Small intestine (tissue), 7 donors: ENCODE measurements at regions not wholly inside any gene's neighbourhood (a gene's known extent, or its start where the extent isn't known, plus 50 kb on each side); places are given as distances from the start of the nearest gene placed in this dataset.
A peak's percentile ranks its signal among the peaks of the same experiment; 100 is the strongest.
"Not testable (repeated sequence)": the region's sequence is repeated elsewhere in the genome, so short reads cannot be mapped to it uniquely, and the experiment has no call there.

Experiments
- DNase-seq, 2 donors: peaks; one replicate each; pipeline versions ENCODE4 v3.0.0 to v3.0.0-alpha.2; 2013
- FAIRE-seq: peaks from 2 replicates; lab custom pipeline; 2012; peaks lifted over from hg19 to GRCh38; lab: Jason Lieb, UNC
- H3K27ac ChIP-seq, 3 donors: one replicate each; pipeline ENCODE4 v1.5.1; 2013; ENCODE audit warnings: low read length in 2 of 3, mild to moderate bottlenecking in 2 of 3, control low read depth in 1 of 3, inconsistent platforms in 1 of 3, low read depth in 1 of 3, moderate library complexity in 1 of 3
- H3K27me3 ChIP-seq, 3 donors: one replicate each; pipeline ENCODE4 v1.6.1; 2013; ENCODE audit warnings: low read length in 3 of 3, inconsistent platforms in 1 of 3; ENCODE audit not compliant: control insufficient read depth in 3 of 3, insufficient read depth in 3 of 3
- H3K36me3 ChIP-seq, 3 donors: one replicate each; pipeline ENCODE4 v1.6.1; 2013; ENCODE audit warnings: low read length in 3 of 3, inconsistent platforms in 1 of 3, low read depth in 1 of 3, mild to moderate bottlenecking in 1 of 3, moderate library complexity in 1 of 3; ENCODE audit not compliant: control insufficient read depth in 3 of 3, insufficient read depth in 2 of 3
- H3K4me1 ChIP-seq, 3 donors: one replicate each; pipeline ENCODE4 v1.6.1; 2013; ENCODE audit warnings: low read length in 2 of 3, inconsistent platforms in 1 of 3, low read depth in 1 of 3, mild to moderate bottlenecking in 1 of 3, moderate library complexity in 1 of 3; ENCODE audit not compliant: control insufficient read depth in 3 of 3, insufficient read depth in 2 of 3
- H3K4me3 ChIP-seq, 3 donors: one replicate each; pipeline ENCODE4 v1.5.1; 2013; ENCODE audit warnings: low read length in 3 of 3, control low read depth in 1 of 3, inconsistent platforms in 1 of 3, low read depth in 1 of 3, mild to moderate bottlenecking in 1 of 3, moderate library complexity in 1 of 3
- H3K9me3 ChIP-seq, 2 donors: one replicate each; pipeline ENCODE4 v1.6.1; 2013; ENCODE audit warnings: low read depth in 1 of 2, low read length in 1 of 2; ENCODE audit not compliant: control insufficient read depth in 2 of 2, insufficient read depth in 1 of 2
- WGBS, 3 donors: extraction: QIAGEN DNeasy Blood & Tissue Kit; methylation state at CpG; one replicate each; pipeline ENCODE4 v1.1.7; 2013; 5-methylcytosine and 5-hydroxymethylcytosine counted together
- donor health status: healthy with polysubstance abuse.
- donor health status: control.
- donor health status: control.
- donor health status: Bipolar disorder and iron deficiency.
- donor health status: healthy.

DNA sequence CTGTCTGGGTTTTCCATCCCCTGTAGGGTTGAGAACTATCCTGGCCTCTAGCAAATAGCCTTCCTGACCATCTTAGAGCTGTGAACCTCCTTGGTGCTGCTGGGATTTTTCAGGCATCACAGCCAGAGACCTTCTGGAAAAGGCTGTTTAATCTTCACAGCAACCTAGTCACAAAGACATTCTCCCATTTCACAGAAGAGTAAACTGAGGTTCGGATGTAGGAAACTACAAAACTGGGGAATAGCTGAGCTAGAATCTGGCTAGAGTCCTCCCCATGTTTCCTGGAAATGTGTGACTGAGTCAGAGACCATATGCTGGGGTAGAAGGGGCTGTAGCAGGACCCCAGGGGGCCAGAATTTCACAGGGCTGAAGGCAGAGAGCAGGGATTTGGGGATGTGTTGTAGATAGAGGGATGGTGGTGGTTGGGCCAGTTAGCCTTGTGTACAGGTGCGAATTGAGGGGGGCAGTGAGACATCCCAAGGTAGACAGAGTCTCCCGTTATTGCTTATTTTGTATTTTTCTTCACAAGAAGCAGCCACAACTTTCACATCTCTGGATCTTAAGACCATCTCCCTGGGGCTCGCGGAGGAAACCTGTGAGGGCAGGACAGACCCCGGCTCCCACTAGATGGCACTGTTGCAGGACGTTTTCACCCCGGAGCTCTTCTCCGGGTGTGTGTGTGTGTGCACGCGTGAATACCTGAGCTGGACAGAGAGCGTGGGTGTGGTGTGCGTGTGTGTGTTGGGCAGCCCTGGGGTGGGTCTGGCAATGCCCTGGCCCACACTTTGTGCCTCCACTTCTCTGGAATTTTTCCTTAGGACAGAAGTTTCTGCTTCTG lies 66.9 kb upstream of the PRR23C start:
- DNase-seq: peak; percentile 68 to 71
- 6 to 9% (median 7%) methylated on average over 13 of the region's 13 CpGs for WGBS, 3 donors
- no peaks in the 10 kb centered on the region for H3K27me3 ChIP-seq
- no peaks in the 10 kb centered on the region for H3K36me3 ChIP-seq
- H3K4me3 ChIP-seq: no peak overlapping the region
- peaks cover 0 to 5% (median 2%) of the 10 kb centered on the region in 3 donors for H3K4me1 ChIP-seq
- no peak overlapping the region for H3K27ac ChIP-seq
- FAIRE-seq: no peak
- no peaks in the 10 kb centered on the region for H3K9me3 ChIP-seq

DNA sequence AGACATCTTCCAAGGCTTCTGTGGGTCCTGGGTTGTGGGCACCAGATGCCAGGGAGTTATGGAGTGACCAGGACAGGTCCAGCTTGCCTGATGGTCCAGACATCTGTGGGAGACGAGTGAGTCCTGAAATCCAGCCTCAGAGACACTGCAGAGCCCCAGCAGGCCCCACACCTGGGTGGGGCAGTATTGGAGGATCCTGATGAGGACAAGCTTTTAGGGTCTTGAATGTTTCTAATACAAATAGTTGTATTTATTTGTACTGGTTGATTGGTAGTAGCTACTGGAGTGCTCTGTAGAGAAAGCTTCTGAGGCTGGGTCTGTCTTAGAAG lies 67.5 kb upstream of the PRR23C start:
- FAIRE-seq (no peak), DNase-seq (no peak)

DNA sequence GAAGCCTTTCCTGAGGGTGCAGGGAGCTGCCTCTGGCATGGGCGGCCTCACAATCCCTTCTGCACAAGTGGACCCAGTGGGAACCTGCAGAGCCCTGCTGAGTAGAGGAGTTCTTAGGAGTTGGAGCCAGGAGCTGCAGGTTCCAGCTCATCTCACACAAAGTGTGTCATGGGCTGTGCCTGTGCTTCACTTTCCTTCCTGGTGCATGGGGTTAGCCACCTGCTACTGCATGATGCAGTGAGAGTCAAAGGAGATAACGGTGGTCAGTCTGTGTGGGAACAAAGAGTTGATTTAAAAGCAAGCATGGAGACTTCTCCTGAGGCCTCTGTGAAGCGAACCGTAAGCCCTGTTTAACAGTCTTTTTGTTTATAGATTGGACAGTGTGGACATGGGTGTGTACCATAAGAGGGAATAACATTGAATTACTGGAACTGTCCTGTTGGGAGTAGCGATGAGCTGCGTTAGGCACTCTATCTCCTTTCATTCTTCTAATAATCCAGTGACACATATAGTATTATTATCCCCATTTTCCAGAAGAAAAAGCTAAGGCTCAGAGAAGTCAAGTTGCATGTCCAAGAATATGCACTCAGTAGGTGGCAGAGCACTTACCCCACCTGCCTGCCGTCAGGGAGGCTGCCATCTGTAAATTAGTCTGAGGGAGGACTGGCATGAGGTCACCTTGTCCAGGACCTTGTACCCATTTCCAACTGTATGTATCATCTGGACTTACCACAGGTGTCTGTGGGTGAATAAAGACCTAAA lies 68.7 kb upstream of the PRR23C start:
- Histone ChIP-seq H3K9me3 (no peaks in the 10 kb centered on the region), H3K36me3 (no peaks in the 10 kb centered on the region), H3K4me3 (no peak overlapping the region), H3K27me3 (no peaks in the 10 kb centered on the region), H3K4me1 (peaks cover 0 to 5% (median 0%) of the 10 kb centered on the region in 3 donors), H3K27ac (no peak overlapping the region)
- no peak for DNase-seq
- 58 to 72% (median 70%) methylated on average over 7 of the region's 7 CpGs for WGBS, 3 donors
- FAIRE-seq: no peak

More for the DNA sequence above, 67.5 kb upstream of the PRR23C start:
- no peaks in the 10 kb centered on the region for H3K36me3 ChIP-seq
- WGBS, 3 donors: 0 to 1% (median 0%) methylated on average over 1 of the region's 1 CpG
- H3K9me3 ChIP-seq: no peaks in the 10 kb centered on the region
- H3K4me1 ChIP-seq: peaks cover 0 to 5% (median 0%) of the 10 kb centered on the region in 3 donors
- no peak overlapping the region for H3K4me3 ChIP-seq
- H3K27me3 ChIP-seq: no peaks in the 10 kb centered on the region
- no peak overlapping the region for H3K27ac ChIP-seq

DNA sequence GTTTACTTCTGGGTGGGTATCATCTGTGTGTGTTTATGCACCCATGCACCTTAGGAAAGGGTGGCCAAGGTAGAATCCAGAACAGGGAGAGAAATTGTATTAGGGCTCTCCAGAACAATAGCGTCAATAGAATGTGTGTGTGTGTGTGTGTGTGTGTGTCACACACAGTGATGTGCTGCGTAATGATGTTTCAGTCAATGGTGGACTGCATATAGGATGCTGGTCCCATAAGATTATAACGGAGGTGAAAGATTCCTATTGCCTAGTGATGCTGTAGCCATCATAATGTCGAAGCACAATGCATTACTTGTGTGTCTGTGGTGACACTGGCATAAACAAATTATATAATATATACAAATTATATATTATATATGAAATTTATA lies 69.3 kb upstream of the PRR23C start:
- Histone ChIP-seq H3K4me1 (peaks cover 0 to 5% (median 0%) of the 10 kb centered on the region in 3 donors), H3K27ac (no peak overlapping the region), H3K4me3 (no peak overlapping the region), H3K27me3 (no peaks in the 10 kb centered on the region), H3K36me3 (no peaks in the 10 kb centered on the region), H3K9me3 (no peaks in the 10 kb centered on the region)
- 89 to 92% (median 90%) methylated on average over 4 of the region's 4 CpGs for WGBS, 3 donors
- no peak for DNase-seq
- FAIRE-seq: no peak

DNA sequence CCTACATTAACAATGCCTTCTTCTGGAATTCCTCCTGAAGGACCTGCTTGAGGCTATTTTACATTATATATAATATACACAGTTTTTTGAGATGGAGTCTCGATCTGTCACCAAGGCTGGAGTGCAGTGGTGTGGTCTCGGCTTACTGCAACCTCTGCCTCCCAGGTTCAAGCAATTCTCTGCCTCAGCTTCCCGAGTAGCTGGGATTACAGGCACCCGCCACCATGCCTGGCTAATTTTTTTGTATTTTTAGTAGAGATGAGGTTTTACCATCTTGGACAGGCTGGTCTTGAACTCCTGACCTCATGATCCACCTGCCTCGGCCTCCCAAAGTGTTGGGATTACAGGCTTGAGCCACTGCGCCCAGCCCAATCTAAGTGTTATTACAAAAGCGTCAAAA lies 71.9 kb upstream of the PRR23C start:
- not testable (repeated sequence) for H3K36me3 ChIP-seq, H3K27me3 ChIP-seq, FAIRE-seq, H3K4me1 ChIP-seq, DNase-seq, H3K9me3 ChIP-seq, H3K27ac ChIP-seq, H3K4me3 ChIP-seq
- WGBS, 3 donors: 94 to 97% (median 94%) methylated on average over 7 of the region's 7 CpGs

DNA sequence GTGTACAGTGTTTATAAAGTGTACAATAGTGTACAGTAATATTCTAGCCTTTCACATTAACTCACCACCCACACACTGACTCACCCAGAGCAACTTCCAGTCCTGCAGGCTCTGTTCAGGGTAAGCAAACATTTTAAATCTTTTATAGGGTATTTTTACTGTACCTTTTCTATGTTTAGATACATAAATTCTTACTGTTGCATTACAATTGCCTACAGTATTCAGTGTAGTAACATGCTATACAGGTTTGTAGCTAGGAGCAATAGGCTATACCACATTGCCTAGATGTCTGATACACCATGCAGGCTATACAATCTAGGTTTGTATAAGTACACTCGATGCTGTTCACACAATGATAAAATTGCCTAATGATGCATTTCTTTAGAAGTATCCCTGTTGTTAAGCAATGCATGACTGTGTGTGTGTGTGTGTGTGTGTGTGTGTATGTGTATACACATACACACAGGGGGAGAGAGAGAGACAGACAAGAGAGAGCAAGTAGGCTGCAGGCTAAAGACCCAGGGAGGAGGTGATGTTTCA lies 72.5 kb upstream of the PRR23C start:
- no peak for DNase-seq
- FAIRE-seq: no peak
- 68 to 82% (median 82%) methylated on average over 1 of the region's 1 CpG for WGBS, 3 donors

DNA sequence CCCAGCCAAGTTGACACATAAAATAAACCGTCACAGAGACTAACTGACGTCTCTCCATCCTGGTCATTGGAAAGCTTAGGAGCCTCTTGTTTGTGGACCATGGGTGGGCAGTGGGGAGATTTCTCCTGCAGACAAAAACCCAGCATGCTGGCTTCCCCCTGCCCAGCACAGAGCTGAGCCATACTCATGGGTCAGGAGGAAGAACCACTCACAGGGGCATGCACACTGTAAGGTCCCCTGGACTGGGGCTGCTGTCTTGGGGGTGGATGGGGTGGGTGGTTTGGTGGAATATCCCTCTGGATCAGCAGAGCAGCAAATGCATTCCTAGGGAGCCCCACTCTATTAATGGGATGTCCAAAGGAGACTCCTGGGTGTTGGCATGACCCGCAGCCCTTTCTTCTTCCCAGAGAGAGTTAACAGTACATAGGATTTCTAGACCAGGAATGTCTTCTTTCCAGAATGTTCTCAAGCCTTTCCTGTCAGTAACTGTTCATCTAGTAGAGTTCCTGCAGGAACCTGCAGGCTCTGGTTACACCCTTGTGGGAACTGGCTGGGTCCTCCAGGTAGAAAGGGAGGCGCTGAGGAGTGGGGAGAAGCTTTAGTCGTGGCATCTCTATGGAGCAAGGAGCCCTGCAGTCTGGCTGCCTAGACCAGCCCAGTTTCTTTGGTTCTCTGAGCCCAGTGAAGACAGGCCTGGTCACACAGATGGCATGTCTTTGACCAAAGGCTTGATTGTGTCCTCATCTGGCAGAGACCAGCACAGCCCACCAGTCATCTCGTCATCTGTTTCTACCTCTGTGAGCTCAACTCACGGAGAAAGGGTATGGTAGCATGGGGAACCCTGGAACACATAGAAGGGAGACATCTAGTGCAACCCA lies 73.4 kb upstream of the PRR23C start:
- H3K27me3 ChIP-seq: no peaks in the 10 kb centered on the region
- H3K4me3 ChIP-seq: no peak overlapping the region
- no peaks in the 10 kb centered on the region for H3K36me3 ChIP-seq
- FAIRE-seq (no peak), DNase-seq (no peak)
- peaks cover 4 to 11% (median 8%) of the 10 kb centered on the region in 3 donors for H3K4me1 ChIP-seq
- WGBS, 3 donors: 91 to 94% (median 93%) methylated on average over 7 of the region's 7 CpGs
- no peaks in the 10 kb centered on the region for H3K9me3 ChIP-seq
- H3K27ac ChIP-seq: no peak overlapping the region

More for the DNA sequence above, 72.5 kb upstream of the PRR23C start:
- no peaks in the 10 kb centered on the region for H3K36me3 ChIP-seq
- no peak overlapping the region for H3K27ac ChIP-seq
- H3K9me3 ChIP-seq: no peaks in the 10 kb centered on the region
- peaks cover 4 to 11% (median 8%) of the 10 kb centered on the region in 3 donors for H3K4me1 ChIP-seq
- H3K27me3 ChIP-seq: no peaks in the 10 kb centered on the region
- H3K4me3 ChIP-seq: no peak overlapping the region

DNA sequence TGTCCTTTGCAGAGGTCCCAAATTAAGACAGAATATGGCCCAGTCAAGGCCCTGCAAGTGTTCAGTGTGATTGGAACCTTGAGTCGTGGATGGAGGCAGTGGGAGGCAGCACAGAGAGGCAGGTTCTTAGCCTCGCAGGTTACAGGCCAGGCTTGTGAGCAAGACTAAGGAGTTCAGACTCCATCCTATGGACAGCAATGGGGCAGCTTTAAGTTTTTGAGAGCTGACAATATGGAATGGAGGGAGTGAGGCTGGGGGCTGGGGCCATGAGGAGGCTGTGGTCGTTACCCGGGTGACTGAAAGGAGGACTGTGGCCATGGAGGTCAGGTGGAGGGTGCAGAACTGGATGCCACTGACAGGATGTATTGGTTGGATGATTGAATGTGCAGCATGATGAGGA lies 74.1 kb upstream of the PRR23C start:
- WGBS, 3 donors: 80 to 94% (median 89%) methylated on average over 4 of the region's 4 CpGs
- no peak overlapping the region for H3K27ac ChIP-seq
- H3K9me3 ChIP-seq: no peaks in the 10 kb centered on the region
- H3K27me3 ChIP-seq: no peaks in the 10 kb centered on the region
- no peak overlapping the region for H3K4me3 ChIP-seq
- H3K36me3 ChIP-seq: no peaks in the 10 kb centered on the region
- no peak for FAIRE-seq
- peaks cover 4 to 11% (median 8%) of the 10 kb centered on the region in 3 donors for H3K4me1 ChIP-seq
- DNase-seq: no peak
